GM19043 (cell line): ENCODE measurements at regions not wholly inside any gene's neighbourhood (a gene's known extent, or its start where the extent isn't known, plus 50 kb on each side); places are given as distances from the start of the nearest gene placed in this dataset.

Experiments used
- ATAC-seq: cut with Tn5 transposase; IDR thresholded peaks from one replicate; pipeline ENCODE4 v1.9.1; 2021; ENCODE audit warnings: low read depth; ENCODE audit not compliant: unreplicated experiment

- ATAC-seq: no peak
These were observed 406.1 kb downstream of the ICE1 start for GRCh38 chr5:5828619-5829018.

- ATAC-seq: no peak
These were observed 404.4 kb downstream of the ICE1 start for GRCh38 chr5:5826911-5827310.

DNA sequence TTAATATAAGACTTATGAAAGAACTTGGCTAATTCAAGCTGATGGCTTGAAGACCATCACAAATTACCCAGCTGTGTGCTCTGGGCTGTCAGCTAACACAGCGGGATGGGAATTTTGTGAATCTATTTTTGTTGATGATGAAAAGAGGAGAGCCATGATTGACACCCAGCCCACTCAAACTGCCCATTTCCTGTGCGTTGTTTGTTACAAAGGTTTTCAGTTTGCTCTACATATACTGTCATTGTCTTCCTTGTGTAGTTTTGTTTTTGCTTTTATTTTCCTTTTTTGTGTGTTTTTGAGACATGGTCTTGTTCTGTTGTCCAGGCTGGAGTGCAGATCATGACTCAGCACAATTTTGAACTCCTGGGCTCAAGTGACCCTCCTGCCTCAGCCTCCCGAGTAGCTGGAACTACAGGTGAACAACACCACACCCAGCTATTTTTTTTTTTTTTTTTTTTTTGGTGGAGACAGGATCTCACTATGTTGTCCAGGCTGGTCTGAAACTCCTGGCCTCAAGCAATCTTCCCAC is 400.3 kb downstream of the ICE1 start:
- no peak for ATAC-seq

DNA sequence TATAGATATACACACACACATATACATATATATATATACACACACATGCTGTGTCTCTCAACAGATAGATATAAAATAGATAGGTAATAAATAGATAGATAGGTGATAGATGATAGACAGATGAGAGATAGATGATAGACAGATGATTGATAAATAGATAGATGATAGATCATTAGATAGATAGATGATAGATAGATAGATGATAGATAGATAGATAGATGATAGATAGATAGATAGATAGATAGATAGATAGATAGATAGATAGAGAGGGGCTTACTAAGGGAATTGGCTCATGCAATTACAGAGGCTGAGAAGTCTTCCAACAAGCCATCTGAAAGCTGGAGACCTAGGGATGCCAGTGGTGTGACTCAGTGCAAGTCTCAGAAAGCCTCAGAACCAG is 394.5 kb downstream of the ICE1 start:
- ATAC-seq: no peak

- no peak for ATAC-seq
These were observed 391.0 kb downstream of the ICE1 start for GRCh38 chr5:5813441-5813840.

DNA sequence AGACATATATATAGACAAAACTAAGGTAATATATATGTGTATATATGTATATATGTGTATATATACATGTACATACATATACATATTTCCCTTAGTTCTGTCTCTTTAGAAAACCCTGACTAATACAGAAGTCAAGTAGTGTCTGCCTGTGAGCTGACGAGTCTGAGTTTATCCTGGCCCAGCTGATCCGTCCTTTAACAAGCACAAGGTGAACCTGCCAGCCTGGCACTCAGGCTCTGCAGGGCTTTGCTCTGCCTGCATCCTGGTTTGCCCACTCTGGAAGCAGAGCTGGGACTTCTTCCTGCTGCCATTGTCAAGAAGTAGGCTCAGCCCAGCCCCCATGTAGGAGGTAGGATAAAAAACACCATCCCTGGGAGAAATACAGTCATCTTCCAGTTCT is 388.0 kb downstream of the ICE1 start:
- ATAC-seq: no peak

- no peak for ATAC-seq
These were observed 383.4 kb downstream of the ICE1 start for GRCh38 chr5:5805916-5806315.

DNA sequence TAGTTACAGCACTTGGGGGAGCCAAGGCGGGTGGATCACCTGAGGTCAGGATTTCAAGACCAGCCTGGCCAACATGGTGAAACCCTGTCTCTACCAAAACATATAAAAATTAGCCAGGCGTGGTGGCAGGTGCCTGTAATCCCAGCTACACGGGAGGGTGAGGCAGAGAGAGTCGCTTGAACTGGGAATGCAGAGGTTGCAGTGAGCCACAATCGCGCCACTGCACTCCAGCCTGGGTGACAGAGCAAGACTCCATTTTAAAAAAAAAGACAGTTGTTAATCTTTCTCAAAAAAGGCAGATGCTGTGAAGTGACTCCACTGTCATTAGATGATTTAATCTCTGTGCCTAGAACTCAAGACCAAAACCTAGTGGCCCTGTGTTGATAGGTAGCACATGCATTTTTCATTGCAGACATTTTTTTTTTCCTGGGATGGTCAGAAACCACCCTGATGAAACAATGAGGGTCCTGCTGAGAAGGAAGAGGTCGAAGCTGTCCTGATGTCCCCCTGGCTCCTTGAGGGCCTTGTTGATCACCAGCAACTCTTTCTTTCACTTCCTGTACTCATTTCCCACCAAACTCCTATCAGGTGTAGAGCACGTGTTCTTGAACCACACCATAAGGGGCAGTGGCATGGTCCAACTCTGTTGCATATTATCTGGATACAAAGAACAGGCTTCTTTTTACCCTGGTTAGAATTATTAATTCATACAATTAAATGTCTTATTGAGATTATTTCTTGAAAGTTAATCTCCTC is 382.2 kb downstream of the ICE1 start:
- ATAC-seq: no peak

DNA sequence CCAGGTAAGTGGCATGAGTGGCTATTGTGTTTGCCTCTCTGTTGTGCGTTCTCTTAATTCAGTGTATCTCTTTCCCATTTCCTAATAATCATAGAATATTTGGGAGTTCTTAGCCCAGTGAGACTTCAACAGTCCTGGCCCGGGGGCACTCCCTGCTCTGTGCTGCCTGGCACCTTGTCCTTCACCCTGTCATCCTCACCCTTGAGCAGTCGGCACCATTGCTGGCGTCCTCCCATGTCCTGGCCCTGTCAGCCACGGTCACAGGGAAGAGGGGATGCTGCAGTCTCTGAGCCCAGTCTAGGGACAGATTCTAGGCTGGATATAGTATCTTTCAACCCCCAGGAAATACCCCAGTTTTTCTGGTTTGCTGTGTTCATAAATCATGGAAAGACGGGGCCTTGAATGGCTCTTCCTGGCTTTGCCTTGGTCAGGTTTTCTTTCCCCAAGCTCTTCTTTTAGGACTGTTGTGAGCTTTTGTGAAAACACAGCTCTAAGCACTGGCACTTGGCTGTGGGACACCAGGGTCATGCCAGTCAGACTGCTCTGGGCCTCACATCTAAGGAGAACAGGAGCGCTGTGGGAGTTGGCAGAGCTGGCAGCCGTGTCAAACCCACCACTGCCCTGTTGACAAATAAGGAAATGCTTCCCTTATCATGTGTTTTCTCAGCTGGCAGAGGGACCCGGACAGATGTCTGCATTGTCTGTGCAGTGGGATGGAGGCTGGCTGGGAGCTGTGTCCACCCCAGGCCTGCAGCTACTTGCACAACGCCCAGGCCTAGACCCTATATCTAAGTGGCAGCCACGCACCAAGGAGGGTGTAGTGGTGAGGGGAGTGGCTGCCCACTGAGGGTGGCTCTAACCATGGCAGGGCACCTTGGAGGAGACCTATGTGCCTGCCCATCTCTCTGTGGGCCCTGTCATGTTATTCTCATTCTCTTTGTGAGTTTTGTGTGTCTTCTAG is 378.6 kb downstream of the ICE1 start:
- no peak for ATAC-seq

DNA sequence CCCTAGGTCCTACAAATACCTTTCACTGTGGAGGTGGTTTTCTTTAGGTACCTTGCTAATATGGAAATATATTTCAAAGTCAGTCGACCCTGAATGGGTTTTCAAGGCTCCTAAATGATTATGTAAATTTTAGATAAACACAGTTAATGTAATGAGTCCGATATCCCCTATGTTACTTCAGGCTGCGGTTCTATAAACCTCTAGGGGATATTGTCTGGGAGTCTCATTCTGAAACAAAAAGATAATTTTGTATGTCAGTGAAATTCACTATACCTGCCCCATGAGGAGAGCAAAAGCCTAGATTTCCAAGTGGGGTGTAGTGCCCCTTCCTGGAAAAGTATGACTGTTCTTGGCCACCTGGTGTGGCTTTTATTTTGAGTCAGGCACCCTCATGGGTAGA is 377.3 kb downstream of the ICE1 start:
- ATAC-seq: no peak

- no peak for ATAC-seq
These were observed 376.8 kb downstream of the ICE1 start for GRCh38 chr5:5799229-5799628.

GRCh38 chr5:5798462-5798861 is 376.0 kb downstream of the ICE1 start:
- ATAC-seq: no peak

- ATAC-seq: no peak
These were observed 375.6 kb downstream of the ICE1 start for GRCh38 chr5:5798041-5798440.

DNA sequence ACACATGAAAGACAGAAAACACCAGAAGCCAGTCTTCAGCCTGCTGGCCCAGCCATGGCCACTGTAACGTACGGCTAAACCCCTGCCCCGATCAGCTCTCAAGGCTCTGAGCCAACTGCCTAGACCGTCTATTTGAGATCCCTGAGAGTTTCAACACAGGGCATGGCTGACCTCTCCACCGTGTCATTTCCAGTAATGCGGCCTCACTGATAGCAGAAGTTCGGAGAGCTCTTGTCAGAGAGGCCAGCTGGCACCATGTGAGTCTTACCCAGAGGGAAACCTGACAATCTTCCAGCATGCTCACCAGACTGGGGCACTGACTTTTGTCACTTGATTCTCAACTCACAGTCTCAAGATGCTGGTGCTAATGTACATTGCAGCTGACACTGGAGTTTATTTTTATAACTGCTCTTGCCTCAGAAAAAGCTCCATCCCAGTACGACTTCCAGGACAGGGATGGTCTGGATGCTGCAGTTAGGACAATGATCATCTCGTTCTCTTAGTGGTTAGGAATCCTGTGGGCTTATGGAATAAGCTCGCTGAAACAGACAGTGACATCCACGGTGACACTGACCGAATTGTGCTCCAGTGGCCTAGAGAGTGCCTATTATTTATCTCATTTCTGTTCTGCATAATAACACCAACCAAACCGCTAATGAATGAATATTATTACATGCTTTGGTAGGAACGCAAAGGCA is 372.7 kb downstream of the ICE1 start:
- no peak for ATAC-seq

DNA sequence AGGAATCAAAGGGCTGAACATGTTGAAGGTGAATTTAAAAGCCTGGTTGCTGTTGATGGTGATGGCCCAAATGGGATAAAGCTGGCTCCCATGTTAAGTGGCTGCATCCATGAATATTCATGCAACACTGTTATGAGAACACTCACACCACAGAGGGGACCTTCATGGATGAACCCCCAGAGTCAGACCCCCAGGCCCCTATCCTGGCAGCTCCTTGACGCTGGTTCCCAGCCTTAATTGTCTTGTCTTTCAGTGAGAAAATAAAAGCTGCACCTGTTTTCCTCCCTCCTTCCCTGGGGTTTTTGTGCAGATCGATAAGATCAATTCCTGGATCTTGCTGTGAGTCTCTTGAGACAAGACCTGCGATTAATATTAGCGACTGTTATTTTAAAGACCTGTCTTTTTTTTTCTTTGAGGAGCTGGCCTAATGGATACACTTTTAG is 371.7 kb downstream of the ICE1 start:
- no peak for ATAC-seq

DNA sequence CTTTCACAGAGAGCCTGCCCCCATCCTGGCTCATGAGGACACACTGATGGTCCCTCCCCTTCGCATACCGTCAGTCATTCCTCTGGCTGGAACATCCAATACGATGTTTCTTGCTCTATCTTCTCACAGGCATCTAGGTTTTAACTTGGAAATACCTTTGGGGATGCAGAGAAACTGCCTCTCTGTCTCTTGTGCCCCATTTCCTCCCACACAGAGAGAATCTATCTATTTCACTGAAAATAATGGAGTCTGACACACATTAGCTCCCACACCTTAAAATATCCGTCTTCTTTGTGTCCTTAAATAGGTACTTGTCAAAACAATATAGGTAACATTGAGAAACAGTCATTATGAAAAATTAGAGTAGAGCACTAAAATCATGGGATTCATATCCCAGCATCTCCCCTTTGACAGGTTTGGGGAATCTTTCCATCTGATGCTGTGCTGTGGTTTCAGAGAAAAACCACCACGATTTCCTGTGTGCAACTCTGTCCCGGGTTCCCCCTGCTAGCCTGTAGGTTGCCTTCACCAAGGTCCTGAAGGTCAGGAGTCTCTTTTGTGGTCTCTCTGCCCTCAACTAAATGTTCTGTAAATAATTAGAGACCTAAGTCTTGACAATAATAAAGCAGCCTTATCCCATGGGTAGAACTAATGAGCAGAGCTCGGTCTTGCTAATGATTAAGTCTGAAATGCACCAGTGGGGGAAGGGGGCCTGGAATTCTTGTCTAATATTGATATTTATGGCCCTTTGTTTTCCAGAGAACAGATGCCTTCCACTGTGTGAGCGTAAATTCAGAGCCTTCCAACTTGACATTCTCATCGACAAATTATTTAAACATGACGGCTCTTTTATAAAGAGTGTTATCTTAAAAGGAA is 371.0 kb downstream of the ICE1 start:
- no peak for ATAC-seq

DNA sequence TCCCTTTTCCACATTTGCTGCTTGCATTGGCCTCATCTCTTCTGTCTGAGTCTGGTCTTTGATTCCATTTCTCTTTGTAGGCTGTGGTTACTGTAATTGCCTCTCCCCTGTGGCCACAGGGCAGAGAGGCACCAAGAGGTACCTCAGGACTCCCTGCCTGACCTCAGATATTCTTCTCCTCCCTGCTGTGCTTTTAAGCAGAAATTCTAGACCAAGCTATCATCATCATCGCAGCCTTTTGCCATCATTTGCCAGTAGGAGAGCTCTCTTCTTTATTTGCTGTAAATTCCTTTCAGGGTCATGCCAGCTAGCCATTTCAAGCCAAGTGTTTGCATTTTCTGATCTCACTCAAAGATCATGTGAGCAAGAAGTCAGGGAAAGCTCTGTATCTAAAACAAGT is 369.6 kb downstream of the ICE1 start:
- no peak for ATAC-seq

GRCh38 chr5:5788793-5789192 is 366.3 kb downstream of the ICE1 start:
- no peak for ATAC-seq

- ATAC-seq: no peak
These were observed 364.9 kb downstream of the ICE1 start for GRCh38 chr5:5787373-5787772.

GRCh38 chr5:5784101-5784500 is 361.6 kb downstream of the ICE1 start:
- no peak for ATAC-seq
